HCT116 (cell line): ENCODE measurements at regions not wholly inside any gene's neighbourhood (a gene's known extent, or its start where the extent isn't known, plus 50 kb on each side); places are given as distances from the start of the nearest gene placed in this dataset.

Source experiments
- ATAC-seq: fragments of 200-7000 bp; cut with Tn5 transposase; 2 replicates; pipeline ENCODE4 v1.9.1; 2020; ENCODE audit warnings: mild to moderate bottlenecking, moderate library complexity
- BruUV-seq: library from RNA; stranded (reverse); fragments of 400-500 nt; replicated peaks from 2 replicates; lab custom pipeline; 2021; lab: Mats Ljungman, UMichigan
- CTCF ChIA-PET: fragments of 300-600 bp; sonication (Branson Sonifier 250); formaldehyde crosslinking; loops from one replicate; lab custom pipeline; 2021; ENCODE audit warnings: antibody characterized with exemption; lab: Charles Lee
- POLR2A ChIA-PET: fragments of 300-600, 350-600 bp; sonication (Branson Sonifier 250); formaldehyde crosslinking; loops from one replicate; lab custom pipeline; 2021; ENCODE audit warnings: antibody characterized with exemption; lab: Charles Lee
- RAD21 ChIA-PET, 2 experiments: fragments of 300-600 bp; sonication (Branson Sonifier 250); formaldehyde crosslinking; loops; one replicate each; lab custom pipeline; 2023; ENCODE audit warnings: low total read pairs in 2 of 2; ENCODE audit not compliant: uncharacterized antibody in 2 of 2, unreplicated experiment in 2 of 2, low non-redundant PET in 1 of 2; lab: Charles Lee
- DNase-seq: peaks from one replicate; pipeline ENCODE4 v3.0.0-alpha.2; 2010; ENCODE audit warnings: low read depth, low spot score
- H2AFZ ChIP-seq: fragments of 200-600 bp; shearing (Covaris generic), sonication (generic); 2 replicates; pipeline ENCODE4 v1.6.1; 2017; ENCODE audit warnings: low read depth, mixed run types, mixed read lengths, antibody characterized with exemption, low read length; ENCODE audit not compliant: poor library complexity, severe bottlenecking
- H3K27ac ChIP-seq: 2 replicates; pipeline ENCODE4 v1.5.1; 2012; ENCODE audit warnings: low read depth, low read length
- H3K27me3 ChIP-seq: fragments of 200-600 bp; sonication (generic); 2 replicates; pipeline ENCODE4 v1.6.1; 2016; ENCODE audit warnings: mixed run types, low read length, mixed read lengths; ENCODE audit not compliant: insufficient read depth
- H3K36me3 ChIP-seq, 2 experiments: fragments of 200-500 bp in 1 of 2; fragments of 200-600 bp in 1 of 2; sonication (Bioruptor generic) in 1 of 2; sonication (generic) in 1 of 2; 2 replicates each; pipeline versions ENCODE4 v1.5.1 to v1.6.1; 2014 to 2016; ENCODE audit warnings: low read length in 2 of 2, inconsistent platforms in 1 of 2, mixed read lengths in 1 of 2, mixed run types in 1 of 2; ENCODE audit not compliant: insufficient read depth in 2 of 2, control insufficient read depth in 1 of 2
- H3K4me1 ChIP-seq, 2 experiments: fragments of 200-600 bp in 1 of 2; sonication (generic) in 1 of 2; 2 replicates each; pipeline versions ENCODE4 v1.5.1 to v1.6.1; 2012 to 2017; ENCODE audit warnings: low read length in 2 of 2, inconsistent platforms in 1 of 2, mild to moderate bottlenecking in 1 of 2, mixed read lengths in 1 of 2, mixed run types in 1 of 2, moderate library complexity in 1 of 2; ENCODE audit not compliant: insufficient read depth in 2 of 2, control insufficient read depth in 1 of 2
- H3K4me2 ChIP-seq: fragments of 200-600 bp; sonication (generic); 2 replicates; pipeline ENCODE4 v1.6.1; 2017; ENCODE audit warnings: mixed run types, low read length, mixed read lengths
- H3K4me3 ChIP-seq, 2 experiments: fragments of 200-600 bp in 1 of 2; sonication (generic) in 1 of 2; replicated peaks in 1 of 2; 2 replicates each; pipeline ENCODE4 v1.5.1; 2011 to 2016; ENCODE audit warnings: low read length in 2 of 2, control low read depth in 1 of 2, low read depth in 1 of 2, mild to moderate bottlenecking in 1 of 2, mixed read lengths in 1 of 2, mixed run types in 1 of 2
- H3K79me2 ChIP-seq: fragments of 200-600 bp; sonication (generic); 2 replicates; pipeline ENCODE4 v1.6.1; 2017; ENCODE audit warnings: mild to moderate bottlenecking, mixed run types, low read length, moderate library complexity, mixed read lengths; ENCODE audit not compliant: insufficient read depth
- H3K9ac ChIP-seq: fragments of 200-600 bp; sonication (generic); 2 replicates; pipeline ENCODE4 v1.6.1; 2016; ENCODE audit warnings: low read length, mixed read lengths
- H3K9me2 ChIP-seq: fragments of 200-600 bp; sonication (generic), shearing (Covaris generic); 2 replicates; pipeline ENCODE4 v1.6.1; 2017; ENCODE audit warnings: mixed run types, mild to moderate bottlenecking, moderate library complexity; ENCODE audit not compliant: insufficient read depth
- H3K9me3 ChIP-seq, 2 experiments: fragments of 200-500 bp in 1 of 2; fragments of 200-600 bp in 1 of 2; sonication (Bioruptor generic) in 1 of 2; sonication (generic) in 1 of 2; 2 replicates each; pipeline ENCODE4 v1.6.1; 2014 to 2017; ENCODE audit warnings: low read length in 2 of 2, mixed read lengths in 2 of 2, inconsistent platforms in 1 of 2, low read depth in 1 of 2, mild to moderate bottlenecking in 1 of 2, mixed run types in 1 of 2, moderate library complexity in 1 of 2; ENCODE audit not compliant: control insufficient read depth in 1 of 2, insufficient read depth in 1 of 2
- H4K20me1 ChIP-seq: fragments of 200-600 bp; sonication (generic), shearing (Covaris generic); 2 replicates; pipeline ENCODE4 v1.6.1; 2017; ENCODE audit warnings: mixed run types, mild to moderate bottlenecking, moderate library complexity; ENCODE audit not compliant: insufficient read depth
- ATF3 ChIP-seq: IDR thresholded peaks from 2 replicates; pipeline ENCODE4 v1.6.1; 2012
- CBX3 ChIP-seq: IDR thresholded peaks from 2 replicates; pipeline ENCODE4 v1.6.1; 2012; ENCODE audit warnings: low read depth
- CEBPB ChIP-seq: IDR thresholded peaks from 2 replicates; pipeline ENCODE4 v1.6.1; 2012; ENCODE audit warnings: low read depth
- CTCF ChIP-seq, 3 experiments: fragments of 200-600 bp in 1 of 3; sonication (generic) in 1 of 3; IDR thresholded peaks in 2 of 3; conservative IDR thresholded peaks in 1 of 3; 2 replicates each; pipeline ENCODE4 v1.5.1; 2012 to 2017; ENCODE audit warnings: low read depth in 2 of 3, low read length in 2 of 3, antibody characterized with exemption in 1 of 3, borderline replicate concordance in 1 of 3, control low read depth in 1 of 3, mild to moderate bottlenecking in 1 of 3, mixed read lengths in 1 of 3, mixed run types in 1 of 3, moderate library complexity in 1 of 3; ENCODE audit not compliant: insufficient read depth in 1 of 3
- EGR1 ChIP-seq: IDR thresholded peaks from 2 replicates; pipeline ENCODE4 v1.6.1; 2012; ENCODE audit warnings: low read depth
- ELF1 ChIP-seq: IDR thresholded peaks from 2 replicates; pipeline ENCODE4 v1.6.1; 2012; ENCODE audit warnings: low read depth, borderline replicate concordance
- EZH2 ChIP-seq: fragments of 200-600 bp; sonication (generic); IDR thresholded peaks from 2 replicates; pipeline ENCODE4 v1.6.1; 2017; ENCODE audit warnings: antibody characterized with exemption, mixed run types
- EZH2phosphoT487 ChIP-seq: fragments of 200-600 bp; IDR thresholded peaks from 2 replicates; pipeline ENCODE4 v1.6.1; 2018; ENCODE audit warnings: antibody characterized with exemption, borderline replicate concordance
- JUND ChIP-seq: IDR thresholded peaks from 2 replicates; pipeline ENCODE4 v1.6.1; 2012
- MAX ChIP-seq: IDR thresholded peaks from 2 replicates; pipeline ENCODE4 v1.6.1; 2012
- POLR2A ChIP-seq: IDR thresholded peaks from 2 replicates; pipeline ENCODE4 v1.7.0; 2011; ENCODE audit warnings: borderline replicate concordance; ENCODE audit not compliant: insufficient read depth, insufficient read length; ENCODE audit errors: extremely low read depth
- RAD21 ChIP-seq: IDR thresholded peaks from 2 replicates; pipeline ENCODE4 v1.6.1; 2012; ENCODE audit warnings: low read depth, mild to moderate bottlenecking
- TCF7L2 ChIP-seq: IDR thresholded peaks from 2 replicates; pipeline ENCODE4 v1.7.0; 2011; ENCODE audit warnings: borderline replicate concordance, inconsistent platforms; ENCODE audit not compliant: insufficient read depth, insufficient read length; ENCODE audit errors: extremely low read depth
- YY1 ChIP-seq: IDR thresholded peaks from 2 replicates; pipeline ENCODE4 v1.6.1; 2011; ENCODE audit warnings: low read length, low read depth, moderate library complexity, mild to moderate bottlenecking; ENCODE audit not compliant: insufficient replicate concordance; ENCODE audit errors: extremely low read depth
- ZFX ChIP-seq: fragments of 450-650 bp; IDR thresholded peaks from 2 replicates; pipeline ENCODE4 v1.6.1; 2017
- intact Hi-C: fragments of 100-400 bp; cut with micrococcal nuclease; formaldehyde crosslinking; loops from 2 replicates; pipeline ENCODE4 v1.10.0; 2022
- TF ChIP-seq, protein P1 (sequence below): IDR thresholded peaks from 2 replicates; pipeline ENCODE4 v1.6.1; 2011; ENCODE audit warnings: mild to moderate bottlenecking, low read length, moderate library complexity; ENCODE audit not compliant: insufficient replicate concordance; ENCODE audit errors: extremely low read depth

GRCh38 chr3:72429589-72430353 lies 418.5 kb downstream of the SHQ1 start:
- no TSS peak for BruUV-seq
- Histone ChIP-seq H3K9ac (no peak overlapping the region), H3K9me3 (no peaks in the 10 kb centered on the region), H3K27me3 (no peaks in the 10 kb centered on the region), H3K79me2 (peaks cover 96% of the 10 kb centered on the region), H3K9me2 (no peaks in the 10 kb centered on the region), H4K20me1 (peaks cover 21% of the 10 kb centered on the region), H3K4me1 (no peaks in the 10 kb centered on the region), H3K36me3 (no peaks in the 10 kb centered on the region), H3K4me3 (no peak overlapping the region), H3K27ac (no peak overlapping the region), H2AFZ (no peak overlapping the region), H3K4me2 (no peak overlapping the region)
- ChIA-PET RAD21 (no interaction called here), POLR2A (no interaction called here), CTCF (no interaction called here)
- TF ChIP-seq ZFX (no peak), ELF1 (no peak), CEBPB (no peak), EGR1 (no peak)
- intact Hi-C loops, result no loop called here
- DNase-seq (no peak), ATAC-seq (no peak)

DNA sequence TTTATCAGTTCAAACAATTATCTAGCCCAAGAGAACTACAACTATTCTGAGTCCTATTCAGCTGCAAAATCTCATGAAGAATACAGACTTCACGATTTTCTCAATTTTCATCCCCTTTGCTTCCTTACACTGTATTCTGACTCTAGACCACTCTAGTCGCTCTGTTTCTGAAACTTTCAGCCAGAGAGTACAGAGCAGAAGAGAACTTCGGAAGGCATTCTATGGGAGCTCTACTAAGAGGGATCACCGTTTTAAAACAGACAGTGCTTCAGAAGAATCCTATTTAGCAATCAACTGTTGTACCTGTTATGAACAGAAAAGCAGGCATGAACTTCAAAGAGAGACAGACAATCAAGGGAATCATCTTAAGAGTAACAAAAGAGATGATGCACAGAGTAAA lies 419.4 kb downstream of the SHQ1 start:
- no TSS peak for BruUV-seq

More for the DNA sequence above, 419.4 kb downstream of the SHQ1 start:
- Histone ChIP-seq H3K79me2 (peaks cover 96% of the 10 kb centered on the region), H2AFZ (no peak overlapping the region), H3K4me3 (no peak overlapping the region), H4K20me1 (peaks cover 13% of the 10 kb centered on the region), H3K4me2 (no peak overlapping the region), H3K27ac (no peak overlapping the region), H3K36me3 (no peaks in the 10 kb centered on the region), H3K9ac (no peak overlapping the region), H3K27me3 (no peaks in the 10 kb centered on the region), H3K9me2 (no peaks in the 10 kb centered on the region), H3K4me1 (no peaks in the 10 kb centered on the region), H3K9me3 (no peaks in the 10 kb centered on the region)
- POLR2A ChIA-PET, result no interaction called here
- CTCF ChIA-PET, result no interaction called here
- TF ChIP-seq EZH2phosphoT487, result no peak
- no peak for TF ChIP-seq CBX3
- no peak for TF ChIP-seq POLR2A
- TF ChIP-seq EZH2, result no peak
- TF ChIP-seq MAX, result no peak
- TF ChIP-seq, protein P1, sequence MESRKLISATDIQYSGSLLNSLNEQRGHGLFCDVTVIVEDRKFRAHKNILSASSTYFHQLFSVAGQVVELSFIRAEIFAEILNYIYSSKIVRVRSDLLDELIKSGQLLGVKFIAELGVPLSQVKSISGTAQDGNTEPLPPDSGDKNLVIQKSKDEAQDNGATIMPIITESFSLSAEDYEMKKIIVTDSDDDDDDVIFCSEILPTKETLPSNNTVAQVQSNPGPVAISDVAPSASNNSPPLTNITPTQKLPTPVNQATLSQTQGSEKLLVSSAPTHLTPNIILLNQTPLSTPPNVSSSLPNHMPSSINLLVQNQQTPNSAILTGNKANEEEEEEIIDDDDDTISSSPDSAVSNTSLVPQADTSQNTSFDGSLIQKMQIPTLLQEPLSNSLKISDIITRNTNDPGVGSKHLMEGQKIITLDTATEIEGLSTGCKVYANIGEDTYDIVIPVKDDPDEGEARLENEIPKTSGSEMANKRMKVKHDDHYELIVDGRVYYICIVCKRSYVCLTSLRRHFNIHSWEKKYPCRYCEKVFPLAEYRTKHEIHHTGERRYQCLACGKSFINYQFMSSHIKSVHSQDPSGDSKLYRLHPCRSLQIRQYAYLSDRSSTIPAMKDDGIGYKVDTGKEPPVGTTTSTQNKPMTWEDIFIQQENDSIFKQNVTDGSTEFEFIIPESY, result no peak
- no peak for TF ChIP-seq RAD21
- no peak for TF ChIP-seq CTCF (IDR thresholded peaks at IDR 0.05 in 2 of 3, conservative IDR thresholded peaks at IDR 0.05 in 1 of 3; ENCODE audit: borderline replicate concordance in 1 of 3, insufficient read depth in 1 of 3, low read depth in 2 of 3, low read length in 2 of 3)
- no peak for TF ChIP-seq TCF7L2
- no peak for TF ChIP-seq CEBPB
- TF ChIP-seq YY1, result no peak
- TF ChIP-seq JUND, result no peak
- no peak for TF ChIP-seq ATF3
- DNase-seq (no peak), ATAC-seq (no peak)
- intact Hi-C loops, result no loop called here
- RAD21 ChIA-PET, result no interaction called here
